DMS114 treated with DMSO at 0.1 percent for 48 hours (cell line): ENCODE measurements at regions not wholly inside any gene's neighbourhood (a gene's known extent, or its start where the extent isn't known, plus 50 kb on each side); places are given as distances from the start of the nearest gene placed in this dataset.

Experiments
- DNase-seq: peaks from one replicate; lab custom pipeline; 2025; ENCODE audit not compliant: unreplicated experiment; lab: John Stamatoyannopoulos, UW

- no peak for DNase-seq
Observed at GRCh38 chr3:117281371-117281770, 571.8 kb downstream of the TUSC7 start.

- no peak for DNase-seq
Observed at GRCh38 chr3:117282566-117282965, 573.0 kb downstream of the TUSC7 start.

GRCh38 chr3:117285737-117286136 is 576.2 kb downstream of the TUSC7 start:
- no peak for DNase-seq

GRCh38 chr3:117286488-117286887 is 576.9 kb downstream of the TUSC7 start:
- DNase-seq: no peak

GRCh38 chr3:117287602-117288001 is 578.0 kb downstream of the TUSC7 start:
- no peak for DNase-seq

GRCh38 chr3:117291476-117291875 is 581.9 kb downstream of the TUSC7 start:
- DNase-seq: no peak

GRCh38 chr3:117297065-117297464 is 587.5 kb downstream of the TUSC7 start:
- DNase-seq: no peak

- DNase-seq: no peak
Observed at GRCh38 chr3:117297541-117297940, 588.0 kb downstream of the TUSC7 start.

GRCh38 chr3:117298273-117298672 is 588.7 kb downstream of the TUSC7 start:
- DNase-seq: no peak

- no peak for DNase-seq
Observed at GRCh38 chr3:117302428-117302827, 592.8 kb downstream of the TUSC7 start.

- DNase-seq: no peak
Observed at GRCh38 chr3:117303443-117303842, 593.9 kb downstream of the TUSC7 start.

GRCh38 chr3:117304681-117305080 is 595.1 kb downstream of the TUSC7 start:
- DNase-seq: no peak

- no peak for DNase-seq
Observed at GRCh38 chr3:117305681-117306080, 596.1 kb downstream of the TUSC7 start.

- no peak for DNase-seq
Observed at GRCh38 chr3:117306299-117306698, 596.7 kb downstream of the TUSC7 start.

- DNase-seq: no peak
Observed at GRCh38 chr3:117308353-117308752, 598.8 kb downstream of the TUSC7 start.

GRCh38 chr3:117308756-117309155 is 599.2 kb downstream of the TUSC7 start:
- no peak for DNase-seq

GRCh38 chr3:117310536-117310935 is 601.0 kb downstream of the TUSC7 start:
- DNase-seq: no peak

GRCh38 chr3:117314441-117315150 is 605.0 kb downstream of the TUSC7 start:
- no peak for DNase-seq

GRCh38 chr3:117322866-117323265 is 613.3 kb downstream of the TUSC7 start:
- DNase-seq: no peak

GRCh38 chr3:117346901-117347300 is 637.3 kb downstream of the TUSC7 start:
- no peak for DNase-seq

- DNase-seq: no peak
Observed at GRCh38 chr3:117348884-117349283, 639.3 kb downstream of the TUSC7 start.

- DNase-seq: no peak
Observed at GRCh38 chr3:117349566-117349965, 640.0 kb downstream of the TUSC7 start.

GRCh38 chr3:117350371-117350770 is 640.8 kb downstream of the TUSC7 start:
- no peak for DNase-seq
